Right forelimb (tissue), 1 donor: ENCODE measurements at regions not wholly inside any gene's neighbourhood (a gene's known extent, or its start where the extent isn't known, plus 50 kb on each side); places are given as distances from the start of the nearest gene placed in this dataset.

Source experiments
- DNase-seq: peaks from one replicate; pipeline ENCODE4 v3.0.0-alpha.2; 2018

- no peak for DNase-seq
Observed at GRCh38 chr3:70899816-70900215, 587.4 kb upstream of the MDFIC2 start.

- DNase-seq = no peak
Observed at GRCh38 chr3:70890020-70890394, 577.6 kb upstream of the MDFIC2 start.

- DNase-seq = no peak
Observed at GRCh38 chr3:70889162-70890019, 577.0 kb upstream of the MDFIC2 start.

GRCh38 chr3:70885636-70886035 is 573.2 kb upstream of the MDFIC2 start:
- DNase-seq = no peak

GRCh38 chr3:70882104-70882503 is 569.7 kb upstream of the MDFIC2 start:
- DNase-seq = no peak

GRCh38 chr3:70880421-70880820 is 568.0 kb upstream of the MDFIC2 start:
- no peak for DNase-seq

- no peak for DNase-seq
Observed at GRCh38 chr3:70876154-70876553, 563.7 kb upstream of the MDFIC2 start.

- no peak for DNase-seq
Observed at GRCh38 chr3:70874196-70874595, 561.8 kb upstream of the MDFIC2 start.

- DNase-seq = no peak
Observed at GRCh38 chr3:70873686-70874085, 561.2 kb upstream of the MDFIC2 start.

GRCh38 chr3:70871909-70872656 is 559.6 kb upstream of the MDFIC2 start:
- no peak for DNase-seq

GRCh38 chr3:70870576-70870975 is 558.1 kb upstream of the MDFIC2 start:
- no peak for DNase-seq

- DNase-seq = no peak
Observed at GRCh38 chr3:70868561-70868960, 556.1 kb upstream of the MDFIC2 start.

GRCh38 chr3:70863049-70863448 is 550.6 kb upstream of the MDFIC2 start:
- no peak for DNase-seq

- no peak for DNase-seq
Observed at GRCh38 chr3:70861855-70862254, 549.4 kb upstream of the MDFIC2 start.

GRCh38 chr3:70861234-70861633 is 548.8 kb upstream of the MDFIC2 start:
- DNase-seq = no peak

- no peak for DNase-seq
Observed at GRCh38 chr3:70857916-70858315, 545.5 kb upstream of the MDFIC2 start.

- DNase-seq = no peak
Observed at GRCh38 chr3:70856414-70857162, 544.1 kb upstream of the MDFIC2 start.

GRCh38 chr3:70855149-70855548 is 542.7 kb upstream of the MDFIC2 start:
- DNase-seq = no peak

GRCh38 chr3:70854108-70854507 is 541.7 kb upstream of the MDFIC2 start:
- DNase-seq = no peak

- DNase-seq = no peak
Observed at GRCh38 chr3:70853161-70853944, 540.9 kb upstream of the MDFIC2 start.

- DNase-seq = no peak
Observed at GRCh38 chr3:70849911-70850699, 537.7 kb upstream of the MDFIC2 start.
